SH-SY5Y (cell line): ENCODE measurements at regions not wholly inside any gene's neighbourhood (a gene's known extent, or its start where the extent isn't known, plus 50 kb on each side); places are given as distances from the start of the nearest gene placed in this dataset.

ENCODE experiments used
- GATA2 ChIP-seq: IDR thresholded peaks from 2 replicates; pipeline ENCODE4 v1.6.1; 2011; ENCODE audit warnings: mild to moderate bottlenecking, low read depth, low read length
- GATA3 ChIP-seq: IDR thresholded peaks from 2 replicates; pipeline ENCODE4 v1.6.1; 2011; ENCODE audit warnings: low read depth, mild to moderate bottlenecking, low read length, moderate library complexity

DNA sequence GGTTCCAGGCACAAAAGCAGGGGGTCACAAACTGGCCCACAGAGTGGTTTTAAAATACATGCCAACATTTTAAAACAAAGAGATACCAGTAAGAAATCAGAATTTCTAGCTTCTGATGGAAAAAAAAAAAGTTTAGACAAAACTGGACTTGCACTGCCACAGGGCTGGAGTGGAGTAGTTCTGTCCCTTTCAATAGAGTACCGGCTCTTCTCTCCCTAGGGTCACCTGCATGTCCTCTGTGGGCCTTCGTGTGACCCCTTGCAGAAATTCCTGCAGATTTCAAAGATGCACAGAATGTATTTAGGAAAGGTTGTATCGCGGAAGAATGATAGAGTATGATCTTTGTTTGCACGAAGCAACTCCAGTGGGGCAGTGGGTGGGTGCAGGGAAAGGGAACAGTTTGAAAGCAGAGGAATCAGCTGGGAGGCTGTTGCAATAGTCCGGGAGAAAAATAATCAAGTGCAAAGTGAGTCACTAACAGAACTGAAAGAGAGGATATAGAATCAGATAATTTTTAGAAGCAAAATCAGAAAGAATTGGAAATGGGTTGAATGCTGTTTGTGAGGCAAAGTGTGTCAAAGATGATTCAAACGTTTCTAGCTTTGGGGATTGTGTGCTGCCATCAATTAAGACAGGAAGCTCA, 97.3 kb upstream of the STXBP5 start:
- TF ChIP-seq GATA2 (no peak), GATA3 (no peak)
